HG02840 (cell line): ENCODE measurements at regions not wholly inside any gene's neighbourhood (a gene's known extent, or its start where the extent isn't known, plus 50 kb on each side); places are given as distances from the start of the nearest gene placed in this dataset.
"Not testable (repeated sequence)": the region's sequence is repeated elsewhere in the genome, so short reads cannot be mapped to it uniquely, and the experiment has no call there.

ENCODE experiments used
- ATAC-seq: cut with Tn5 transposase; IDR thresholded peaks from one replicate; pipeline ENCODE4 v1.9.1; 2021; ENCODE audit warnings: mild to moderate bottlenecking, moderate library complexity, moderate number of reproducible peaks; ENCODE audit not compliant: unreplicated experiment, low FRiP score

- no peak for ATAC-seq
These were observed 360.2 kb downstream of the ADGRL2 start for GRCh38 chr1:82160903-82161302.

GRCh38 chr1:82160036-82160435 is 359.3 kb downstream of the ADGRL2 start:
- no peak for ATAC-seq

- no peak for ATAC-seq
These were observed 358.2 kb downstream of the ADGRL2 start for GRCh38 chr1:82158981-82159380.

- no peak for ATAC-seq
These were observed 353.7 kb downstream of the ADGRL2 start for GRCh38 chr1:82154219-82154970.

GRCh38 chr1:82153752-82154151 is 353.0 kb downstream of the ADGRL2 start:
- ATAC-seq = no peak

- ATAC-seq = no peak
These were observed 352.5 kb downstream of the ADGRL2 start for GRCh38 chr1:82153272-82153629.

GRCh38 chr1:82152356-82153271 is 351.9 kb downstream of the ADGRL2 start:
- ATAC-seq = no peak

- ATAC-seq = no peak
These were observed 344.9 kb downstream of the ADGRL2 start for GRCh38 chr1:82145656-82146055.

GRCh38 chr1:82143108-82143833 is 342.5 kb downstream of the ADGRL2 start:
- no peak for ATAC-seq

- ATAC-seq = no peak
These were observed 340.7 kb downstream of the ADGRL2 start for GRCh38 chr1:82141390-82141789.

- ATAC-seq = no peak
These were observed 339.2 kb downstream of the ADGRL2 start for GRCh38 chr1:82139751-82140468.

- ATAC-seq = not testable (repeated sequence)
These were observed 335.6 kb downstream of the ADGRL2 start for GRCh38 chr1:82136351-82136750.

GRCh38 chr1:82125866-82126265 is 325.1 kb downstream of the ADGRL2 start:
- no peak for ATAC-seq

- no peak for ATAC-seq
These were observed 324.4 kb downstream of the ADGRL2 start for GRCh38 chr1:82125119-82125518.

- no peak for ATAC-seq
These were observed 320.7 kb downstream of the ADGRL2 start for GRCh38 chr1:82121421-82121820.

GRCh38 chr1:82116105-82116504 is 315.4 kb downstream of the ADGRL2 start:
- ATAC-seq = no peak

- no peak for ATAC-seq
These were observed 314.2 kb downstream of the ADGRL2 start for GRCh38 chr1:82114887-82115286.

- ATAC-seq = no peak
These were observed 309.9 kb downstream of the ADGRL2 start for GRCh38 chr1:82110366-82111254.

GRCh38 chr1:82108843-82109242 is 308.1 kb downstream of the ADGRL2 start:
- ATAC-seq = no peak
